ENCODE measurements at regions not wholly inside any gene's neighbourhood (a gene's known extent, or its start where the extent isn't known, plus 50 kb on each side); places are given as distances from the start of the nearest gene placed in this dataset.

DNA sequence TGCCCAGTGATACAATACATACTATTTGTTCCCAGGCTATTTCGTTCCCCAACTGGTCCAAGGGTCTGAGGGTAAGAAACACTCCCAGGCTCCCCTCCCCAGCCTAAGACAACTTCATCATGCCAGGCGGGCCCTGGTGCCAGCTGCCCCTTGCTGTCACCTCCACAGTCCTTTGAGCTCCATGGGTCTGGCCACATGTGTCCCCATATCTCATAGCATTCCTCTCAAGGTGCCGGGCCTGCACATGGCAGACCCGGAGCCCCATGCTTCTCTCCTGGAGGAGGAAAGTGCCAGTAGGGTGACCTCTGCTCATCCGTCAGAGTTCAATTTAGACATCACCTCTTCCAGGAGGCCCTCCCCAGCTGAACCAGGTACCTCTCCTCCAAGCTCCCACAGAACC, 120.5 kb downstream of the C5orf15 start:
- WGBS (ENCODE audit: insufficient coverage, insufficient replicate concordance, low lambda C conversion rate, missing lambda C conversion rate), result 78% methylated on average over 5 of the region's 5 CpGs
- Histone ChIP-seq H3K4me3 (no peak overlapping the region), H3K9ac (ENCODE audit: control insufficient read depth, insufficient read depth, low read length) (no peak overlapping the region), H3K9me3 (replicated peaks; ENCODE audit: control insufficient read depth, insufficient read depth, low read length) (peaks cover 1% of the 10 kb centered on the region; the same call in 1 of the 3 replicates), H3K27me3 (replicated peaks in 1 of 2; ENCODE audit: control insufficient read depth in 2 of 2, insufficient read depth in 2 of 2, low read length in 1 of 2) (no peaks in the 10 kb centered on the region), H3K79me2 (ENCODE audit: control insufficient read depth, insufficient read depth, low read length) (no peaks in the 10 kb centered on the region), H4K20me1 (ENCODE audit: control insufficient read depth, insufficient read depth) (no peaks in the 10 kb centered on the region), H2AFZ (ENCODE audit: control insufficient read depth, low read depth, low read length) (no peak overlapping the region), H3K36me3 (ENCODE audit: control insufficient read depth in 2 of 2, insufficient read depth in 2 of 2, low read length in 1 of 2) (no peaks in the 10 kb centered on the region), H3K27ac (ENCODE audit: control insufficient read depth, insufficient read depth) (no peak overlapping the region), H3K4me1 (ENCODE audit: control insufficient read depth, insufficient read depth, low read length) (peaks cover 11% of the 10 kb centered on the region), H3K4me2 (ENCODE audit: control insufficient read depth, insufficient read depth) (no peak overlapping the region)
- BruUV-seq (replicated peaks), result no TSS peak
- TF ChIP-seq, protein P1, sequence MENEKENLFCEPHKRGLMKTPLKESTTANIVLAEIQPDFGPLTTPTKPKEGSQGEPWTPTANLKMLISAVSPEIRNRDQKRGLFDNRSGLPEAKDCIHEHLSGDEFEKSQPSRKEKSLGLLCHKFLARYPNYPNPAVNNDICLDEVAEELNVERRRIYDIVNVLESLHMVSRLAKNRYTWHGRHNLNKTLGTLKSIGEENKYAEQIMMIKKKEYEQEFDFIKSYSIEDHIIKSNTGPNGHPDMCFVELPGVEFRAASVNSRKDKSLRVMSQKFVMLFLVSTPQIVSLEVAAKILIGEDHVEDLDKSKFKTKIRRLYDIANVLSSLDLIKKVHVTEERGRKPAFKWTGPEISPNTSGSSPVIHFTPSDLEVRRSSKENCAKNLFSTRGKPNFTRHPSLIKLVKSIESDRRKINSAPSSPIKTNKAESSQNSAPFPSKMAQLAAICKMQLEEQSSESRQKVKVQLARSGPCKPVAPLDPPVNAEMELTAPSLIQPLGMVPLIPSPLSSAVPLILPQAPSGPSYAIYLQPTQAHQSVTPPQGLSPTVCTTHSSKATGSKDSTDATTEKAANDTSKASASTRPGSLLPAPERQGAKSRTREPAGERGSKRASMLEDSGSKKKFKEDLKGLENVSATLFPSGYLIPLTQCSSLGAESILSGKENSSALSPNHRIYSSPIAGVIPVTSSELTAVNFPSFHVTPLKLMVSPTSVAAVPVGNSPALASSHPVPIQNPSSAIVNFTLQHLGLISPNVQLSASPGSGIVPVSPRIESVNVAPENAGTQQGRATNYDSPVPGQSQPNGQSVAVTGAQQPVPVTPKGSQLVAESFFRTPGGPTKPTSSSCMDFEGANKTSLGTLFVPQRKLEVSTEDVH (IDR thresholded peaks at IDR 0.05; ENCODE audit: low read depth, partially characterized antibody), result no peak
- TF ChIP-seq ATF7 (IDR thresholded peaks at IDR 0.05; ENCODE audit: low read depth) (no peak), SUZ12 (IDR thresholded peaks at IDR 0.05; ENCODE audit: unreplicated experiment) (no peak), FOXK2 (IDR thresholded peaks at IDR 0.05) (no peak)
- FAIRE-seq (no peak), ATAC-seq (no peak), DNase-seq (ENCODE audit: low read depth, low spot score) (no peak)
- ChIA-PET CTCF (interaction anchor here (1.3 to 3.2 kb wide), 2 partner anchors 13 to 22 kb away, joined by 4 to 15 read pairs; no protein-coding TSS in a partner anchor), SMC1A (ENCODE audit: uncharacterized antibody, unreplicated experiment) (interaction anchor here (0.6 to 1.7 kb wide), 3 partner anchors 12 to 1217 kb away, joined by 3 to 4 read pairs (median 3); no protein-coding TSS in a partner anchor), RAD21 (ENCODE audit: unreplicated experiment) (interaction anchor here (1.6 kb wide), 1 partner anchor 21 kb away, joined by 3 read pairs; no protein-coding TSS in a partner anchor), POLR2A (no interaction called here)
- intact Hi-C loops (cut with micrococcal nuclease; ENCODE audit: unreplicated experiment) (no loop called here), in situ Hi-C loops (cut with MboI) (no loop called here)
